T-helper 1 cell (primary cell): ENCODE measurements at regions not wholly inside any gene's neighbourhood (a gene's known extent, or its start where the extent isn't known, plus 50 kb on each side); places are given as distances from the start of the nearest gene placed in this dataset.

Experiments
- DNase-seq, 5 donors: peaks; one replicate each; pipeline ENCODE4 v3.0.0-alpha.2; 2012 to 2020

GRCh38 chr12:77619425-77619824 lies 211.3 kb upstream of the NAV3 start:
- DNase-seq = no peak

- DNase-seq = no peak
Measured at GRCh38 chr12:77617818-77618217, 212.9 kb upstream of the NAV3 start.

- no peak for DNase-seq
Measured at GRCh38 chr12:77615332-77615731, 215.4 kb upstream of the NAV3 start.

GRCh38 chr12:77613411-77613810 lies 217.3 kb upstream of the NAV3 start:
- no peak for DNase-seq

- DNase-seq = no peak
Measured at GRCh38 chr12:77610446-77610845, 220.2 kb upstream of the NAV3 start.

- no peak for DNase-seq
Measured at GRCh38 chr12:77609016-77609415, 221.7 kb upstream of the NAV3 start.

GRCh38 chr12:77608271-77608824 lies 222.3 kb upstream of the NAV3 start:
- no peak for DNase-seq

- no peak for DNase-seq
Measured at GRCh38 chr12:77606348-77606747, 224.3 kb upstream of the NAV3 start.

GRCh38 chr12:77603946-77604345 lies 226.7 kb upstream of the NAV3 start:
- no peak for DNase-seq

- no peak for DNase-seq
Measured at GRCh38 chr12:77601069-77601468, 229.6 kb upstream of the NAV3 start.

GRCh38 chr12:77600468-77600843 lies 230.2 kb upstream of the NAV3 start:
- DNase-seq = no peak

GRCh38 chr12:77599782-77600467 lies 230.8 kb upstream of the NAV3 start:
- DNase-seq = no peak

GRCh38 chr12:77594366-77594765 lies 236.3 kb upstream of the NAV3 start:
- no peak for DNase-seq

- DNase-seq = no peak
Measured at GRCh38 chr12:77592836-77593235, 237.9 kb upstream of the NAV3 start.

- DNase-seq = no peak
Measured at GRCh38 chr12:77591959-77592743, 238.5 kb upstream of the NAV3 start.

GRCh38 chr12:77590306-77590705 lies 240.4 kb upstream of the NAV3 start:
- no peak for DNase-seq

- no peak for DNase-seq
Measured at GRCh38 chr12:77584860-77585259, 245.8 kb upstream of the NAV3 start.

GRCh38 chr12:77578466-77579220 lies 252.1 kb upstream of the NAV3 start:
- DNase-seq = no peak

- no peak for DNase-seq
Measured at GRCh38 chr12:77577791-77578190, 252.9 kb upstream of the NAV3 start.

GRCh38 chr12:77575376-77575919 lies 255.2 kb upstream of the NAV3 start:
- DNase-seq = no peak

GRCh38 chr12:77572371-77572770 lies 258.3 kb upstream of the NAV3 start:
- no peak for DNase-seq

GRCh38 chr12:77571768-77572167 lies 258.9 kb upstream of the NAV3 start:
- DNase-seq = no peak

GRCh38 chr12:77571127-77571526 lies 259.6 kb upstream of the NAV3 start:
- no peak for DNase-seq
